AG10803 (cell line): ENCODE measurements at regions not wholly inside any gene's neighbourhood (a gene's known extent, or its start where the extent isn't known, plus 50 kb on each side); places are given as distances from the start of the nearest gene placed in this dataset.

Experiments
- DNase-seq: peaks from one replicate; pipeline ENCODE4 v3.0.0; 2010; ENCODE audit warnings: low read depth
- H3K4me3 ChIP-seq: 2 replicates; pipeline ENCODE4 v1.5.1; 2011; ENCODE audit warnings: mild to moderate bottlenecking, low read length, control low read depth
- TF ChIP-seq, protein P1 (sequence below): conservative IDR thresholded peaks from 2 replicates; pipeline ENCODE4 v1.5.1; 2011; ENCODE audit warnings: mild to moderate bottlenecking, low read length, control low read depth, inconsistent platforms

DNA sequence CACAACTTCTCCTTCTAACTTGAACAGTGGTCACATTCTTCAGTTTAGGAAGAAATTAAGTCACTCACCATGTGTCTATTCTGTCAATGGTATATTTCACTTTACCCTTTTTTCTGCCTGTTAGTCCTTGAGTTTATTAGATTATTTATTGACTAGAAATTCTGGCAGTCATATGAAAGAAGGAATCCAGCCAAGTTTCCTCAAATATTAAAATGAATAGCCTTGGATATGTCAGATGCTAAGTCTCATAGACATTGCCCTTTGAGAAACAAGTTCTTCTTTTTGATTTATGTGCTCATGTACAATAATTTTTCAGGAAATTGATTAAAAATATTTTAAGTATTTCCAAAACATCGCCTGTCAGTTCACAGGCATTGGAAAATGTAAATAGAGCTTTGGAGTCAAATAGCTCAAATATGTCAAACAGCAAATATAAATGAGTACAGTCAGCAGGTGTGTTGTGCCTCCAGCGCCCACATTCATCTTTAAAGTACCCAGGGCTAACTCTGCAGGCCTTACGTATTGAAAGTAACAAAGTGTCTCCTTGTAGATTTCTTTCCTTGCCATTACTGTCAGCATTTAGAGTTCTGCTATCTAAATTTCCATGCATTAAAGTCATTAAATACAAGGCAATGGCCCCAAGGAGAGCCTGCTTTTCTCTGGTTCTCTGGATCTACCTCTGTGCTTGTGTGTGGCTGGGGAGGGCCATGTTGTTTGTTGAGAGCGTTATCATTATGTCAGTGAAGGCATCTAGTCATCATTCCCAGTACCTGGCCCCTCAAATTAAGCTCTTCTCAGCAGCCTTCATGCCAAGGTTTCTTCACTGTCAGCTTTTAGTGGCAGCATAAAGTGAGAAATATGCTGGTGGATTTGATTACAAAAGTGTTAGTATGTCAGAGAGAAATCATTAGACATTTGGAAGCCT is 76.3 kb upstream of the TRPC4 start:
- TF ChIP-seq, protein P1, sequence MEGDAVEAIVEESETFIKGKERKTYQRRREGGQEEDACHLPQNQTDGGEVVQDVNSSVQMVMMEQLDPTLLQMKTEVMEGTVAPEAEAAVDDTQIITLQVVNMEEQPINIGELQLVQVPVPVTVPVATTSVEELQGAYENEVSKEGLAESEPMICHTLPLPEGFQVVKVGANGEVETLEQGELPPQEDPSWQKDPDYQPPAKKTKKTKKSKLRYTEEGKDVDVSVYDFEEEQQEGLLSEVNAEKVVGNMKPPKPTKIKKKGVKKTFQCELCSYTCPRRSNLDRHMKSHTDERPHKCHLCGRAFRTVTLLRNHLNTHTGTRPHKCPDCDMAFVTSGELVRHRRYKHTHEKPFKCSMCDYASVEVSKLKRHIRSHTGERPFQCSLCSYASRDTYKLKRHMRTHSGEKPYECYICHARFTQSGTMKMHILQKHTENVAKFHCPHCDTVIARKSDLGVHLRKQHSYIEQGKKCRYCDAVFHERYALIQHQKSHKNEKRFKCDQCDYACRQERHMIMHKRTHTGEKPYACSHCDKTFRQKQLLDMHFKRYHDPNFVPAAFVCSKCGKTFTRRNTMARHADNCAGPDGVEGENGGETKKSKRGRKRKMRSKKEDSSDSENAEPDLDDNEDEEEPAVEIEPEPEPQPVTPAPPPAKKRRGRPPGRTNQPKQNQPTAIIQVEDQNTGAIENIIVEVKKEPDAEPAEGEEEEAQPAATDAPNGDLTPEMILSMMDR = no peak
- H3K4me3 ChIP-seq = no peak overlapping the region
- DNase-seq = no peak

GRCh38 chr13:37944869-37945442 is 75.4 kb upstream of the TRPC4 start:
- TF ChIP-seq, protein P1 = peak; percentile 17; the same call in 1 of the 2 replicates
- peak; percentile 8 for DNase-seq

DNA sequence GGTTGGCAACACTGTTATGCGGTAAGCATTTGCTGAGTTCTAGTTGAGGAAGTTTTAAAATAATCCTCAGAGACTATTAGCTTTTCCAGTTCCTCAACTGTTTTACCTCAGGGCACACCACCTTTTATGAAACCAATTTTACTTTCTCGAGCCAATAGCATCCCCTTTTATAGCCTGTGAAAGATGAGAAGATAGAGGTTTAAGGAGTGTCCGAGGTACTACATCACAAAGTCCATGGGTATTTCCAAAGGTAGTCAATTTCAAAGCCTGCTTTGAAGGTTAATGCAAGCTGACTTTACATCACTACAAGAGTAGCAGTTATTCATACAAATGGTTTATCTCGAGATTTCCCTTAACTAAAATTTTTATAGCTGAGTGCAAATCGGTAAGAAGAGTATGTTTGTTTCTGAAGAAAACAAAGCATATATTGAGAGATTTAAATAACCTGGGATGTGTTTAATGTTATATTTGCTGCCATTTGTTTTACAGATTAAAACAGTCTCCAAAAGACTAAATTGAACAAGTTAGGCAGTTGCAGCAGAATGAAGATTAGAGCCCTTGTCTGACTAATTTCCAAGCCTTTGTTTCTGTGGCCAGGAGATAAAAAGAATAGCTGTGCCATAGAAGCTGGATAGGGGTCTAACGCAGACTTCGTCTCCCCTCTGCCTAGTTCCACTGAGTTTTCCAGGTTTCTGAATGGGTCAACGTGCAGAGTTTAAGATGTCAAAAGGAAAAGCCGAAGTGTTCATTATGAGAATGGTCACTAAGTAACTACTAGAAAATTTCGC is 74.7 kb upstream of the TRPC4 start:
- no peak overlapping the region for H3K4me3 ChIP-seq
- TF ChIP-seq, protein P1 = no peak
- no peak for DNase-seq

More at GRCh38 chr13:37944869-37945442, 75.4 kb upstream of the TRPC4 start:
- H3K4me3 ChIP-seq = no peak overlapping the region

- DNase-seq = no peak
- H3K4me3 ChIP-seq = no peak overlapping the region
- TF ChIP-seq, protein P1 = no peak
These were observed 73.4 kb upstream of the TRPC4 start for GRCh38 chr13:37942929-37943328.

DNA sequence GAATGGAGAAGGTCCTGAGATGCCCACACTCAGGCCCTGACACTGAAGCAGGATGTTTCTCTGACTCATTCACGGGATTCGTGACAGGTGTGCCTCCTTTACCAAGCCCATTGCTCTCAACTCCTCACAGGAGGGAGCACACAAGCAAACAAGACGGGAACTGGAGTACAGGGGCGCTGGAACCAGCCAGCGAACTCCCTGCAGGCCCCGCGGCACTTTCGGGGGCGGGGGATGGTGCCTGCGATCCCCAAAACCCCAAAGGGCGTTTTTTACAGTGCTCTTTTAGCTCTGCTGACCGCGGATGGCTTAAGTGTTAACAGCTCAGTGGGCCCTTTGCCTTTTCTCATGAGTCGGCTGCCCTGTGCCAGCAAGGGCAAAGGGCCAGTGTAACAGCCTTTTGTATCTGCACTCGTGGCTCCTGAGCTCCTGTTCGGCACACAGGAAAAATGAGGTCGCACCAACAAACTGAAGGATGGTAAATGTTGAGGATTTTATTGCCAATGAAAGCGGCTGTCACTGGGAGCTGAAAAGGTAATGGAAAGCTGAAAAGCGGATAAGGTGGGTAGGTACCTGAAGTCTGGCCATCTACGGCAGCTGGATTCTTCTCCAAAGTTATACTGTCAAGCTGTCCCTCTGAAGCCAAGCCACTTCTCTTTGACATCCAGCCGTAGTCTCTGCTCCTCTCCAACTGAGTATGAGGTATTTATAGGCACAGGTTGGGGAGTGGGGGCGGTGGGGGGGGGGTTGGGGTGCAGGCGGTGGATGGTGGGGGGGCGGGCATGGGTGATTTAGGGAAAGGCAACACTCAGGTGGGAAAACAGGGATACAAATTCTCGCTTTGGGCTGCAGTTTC is 65.0 kb upstream of the TRPC4 start:
- TF ChIP-seq, protein P1 = no peak
- no peak for DNase-seq
- no peak overlapping the region for H3K4me3 ChIP-seq

DNA sequence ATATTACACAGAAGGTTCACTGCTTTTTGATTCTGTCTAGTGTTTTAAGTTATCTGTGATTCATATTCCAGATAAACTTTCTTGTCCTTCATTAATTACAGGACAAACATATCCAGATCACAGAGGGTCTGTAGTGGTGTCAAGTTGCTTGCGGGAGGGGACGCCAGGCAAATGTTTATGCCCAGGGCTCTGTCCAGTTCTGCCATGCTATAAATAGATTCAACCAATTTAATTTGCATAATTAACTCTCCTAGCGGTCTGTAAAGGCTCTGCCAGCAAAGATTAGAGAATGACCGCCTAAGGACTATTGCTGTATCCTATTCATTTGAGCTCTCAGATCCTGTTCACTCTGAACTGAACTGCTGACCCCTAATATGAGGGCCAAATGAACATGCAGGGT is 59.7 kb upstream of the TRPC4 start:
- no peak overlapping the region for H3K4me3 ChIP-seq
- TF ChIP-seq, protein P1 = no peak
- no peak for DNase-seq
